CD4-positive, alpha-beta T cell treated with Interleukin-15 for 4 hours (primary cell): ENCODE measurements at regions not wholly inside any gene's neighbourhood (a gene's known extent, or its start where the extent isn't known, plus 50 kb on each side); places are given as distances from the start of the nearest gene placed in this dataset.

Source experiments
- DNase-seq: peaks from one replicate; pipeline ENCODE4 v3.0.0-alpha.2; 2020; ENCODE audit warnings: low spot score

GRCh38 chr6:14612016-14612980, 494.7 kb downstream of the CD83 start:
- no peak for DNase-seq

GRCh38 chr6:14614631-14615030, 497.1 kb downstream of the CD83 start:
- no peak for DNase-seq

GRCh38 chr6:14616656-14617055, 499.1 kb downstream of the CD83 start:
- DNase-seq = no peak

- DNase-seq = no peak
These were observed 501.3 kb downstream of the CD83 start for GRCh38 chr6:14618759-14619418.

- DNase-seq = no peak
These were observed 501.8 kb downstream of the CD83 start for GRCh38 chr6:14619419-14619781.

- DNase-seq = no peak
These were observed 502.9 kb downstream of the CD83 start for GRCh38 chr6:14620522-14620921.

GRCh38 chr6:14621518-14621917, 503.9 kb downstream of the CD83 start:
- no peak for DNase-seq

- no peak for DNase-seq
These were observed 504.5 kb downstream of the CD83 start for GRCh38 chr6:14622085-14622484.

GRCh38 chr6:14622909-14623505, 505.4 kb downstream of the CD83 start:
- no peak for DNase-seq

- no peak for DNase-seq
These were observed 507.8 kb downstream of the CD83 start for GRCh38 chr6:14625173-14625895.

- no peak for DNase-seq
These were observed 509.0 kb downstream of the CD83 start for GRCh38 chr6:14626556-14626955.

GRCh38 chr6:14630016-14630415, 512.4 kb downstream of the CD83 start:
- no peak for DNase-seq

GRCh38 chr6:14633479-14633878, 515.9 kb downstream of the CD83 start:
- no peak for DNase-seq

GRCh38 chr6:14634072-14634471, 516.5 kb downstream of the CD83 start:
- DNase-seq = no peak

- DNase-seq = peak; percentile 38
These were observed 517.6 kb downstream of the CD83 start for GRCh38 chr6:14635195-14635594.

GRCh38 chr6:14635934-14636591, 518.5 kb downstream of the CD83 start:
- peak; percentile 21 for DNase-seq

- DNase-seq = no peak
These were observed 520.9 kb downstream of the CD83 start for GRCh38 chr6:14638435-14638905.

- DNase-seq = no peak
These were observed 521.6 kb downstream of the CD83 start for GRCh38 chr6:14638906-14639761.

GRCh38 chr6:14639983-14640599, 522.5 kb downstream of the CD83 start:
- DNase-seq = no peak

GRCh38 chr6:14640631-14641030, 523.1 kb downstream of the CD83 start:
- no peak for DNase-seq
